ENCODE measurements at regions not wholly inside any gene's neighbourhood (a gene's known extent, or its start where the extent isn't known, plus 50 kb on each side); places are given as distances from the start of the nearest gene placed in this dataset.

- no peaks in the 10 kb centered on the region for H3K36me3 Mint-ChIP-seq (ENCODE audit: low read depth)
- H3K9me3 Mint-ChIP-seq, result peaks cover 10% of the 10 kb centered on the region; the same call in 1 of the 2 replicates
- no peak overlapping the region for H3K27ac Mint-ChIP-seq
- no peaks in the 10 kb centered on the region for H3K4me1 Mint-ChIP-seq (ENCODE audit: low read depth)
- no peak overlapping the region for H3K4me3 Mint-ChIP-seq
- no peak for DNase-seq
- TF ChIP-seq CTCF (IDR thresholded peaks at IDR 0.05), result no peak
- no peaks in the 10 kb centered on the region for H3K27me3 Mint-ChIP-seq (ENCODE audit: insufficient read depth)
Observed at GRCh38 chr4:33176566-33176965, 2456.4 kb downstream of the PCDH7 start.

GRCh38 chr4:33184657-33185290 lies 2464.6 kb downstream of the PCDH7 start:
- H3K9me3 Mint-ChIP-seq, result peaks cover 26% of the 10 kb centered on the region
- no peak for DNase-seq
- no peaks in the 10 kb centered on the region for H3K36me3 Mint-ChIP-seq (ENCODE audit: low read depth)
- TF ChIP-seq CTCF (IDR thresholded peaks at IDR 0.05), result no peak
- H3K4me1 Mint-ChIP-seq (ENCODE audit: low read depth), result no peaks in the 10 kb centered on the region
- H3K27me3 Mint-ChIP-seq (ENCODE audit: insufficient read depth), result no peaks in the 10 kb centered on the region
- no peak overlapping the region for H3K4me3 Mint-ChIP-seq
- H3K27ac Mint-ChIP-seq, result no peak overlapping the region

GRCh38 chr4:33187035-33187434 lies 2466.9 kb downstream of the PCDH7 start:
- Mint-ChIP-seq H3K4me1 (ENCODE audit: low read depth) (no peaks in the 10 kb centered on the region), H3K36me3 (ENCODE audit: low read depth) (no peaks in the 10 kb centered on the region), H3K27me3 (ENCODE audit: insufficient read depth) (no peaks in the 10 kb centered on the region), H3K4me3 (no peak overlapping the region), H3K9me3 (peaks cover 32% of the 10 kb centered on the region), H3K27ac (no peak overlapping the region)
- no peak for DNase-seq
- TF ChIP-seq CTCF (IDR thresholded peaks at IDR 0.05), result no peak

- Mint-ChIP-seq H3K4me1 (ENCODE audit: low read depth) (no peaks in the 10 kb centered on the region), H3K9me3 (peaks cover 36% of the 10 kb centered on the region), H3K36me3 (ENCODE audit: low read depth) (no peaks in the 10 kb centered on the region), H3K27ac (no peak overlapping the region), H3K27me3 (ENCODE audit: insufficient read depth) (no peaks in the 10 kb centered on the region; the same call in 1 of the 2 replicates), H3K4me3 (no peak overlapping the region)
- no peak for TF ChIP-seq CTCF (IDR thresholded peaks at IDR 0.05)
- no peak for DNase-seq
Observed at GRCh38 chr4:33188733-33189132, 2468.6 kb downstream of the PCDH7 start.

- no peak for TF ChIP-seq CTCF (IDR thresholded peaks at IDR 0.05)
- Mint-ChIP-seq H3K4me1 (ENCODE audit: low read depth) (no peaks in the 10 kb centered on the region), H3K9me3 (peaks cover 34% of the 10 kb centered on the region), H3K27ac (no peak overlapping the region), H3K27me3 (ENCODE audit: insufficient read depth) (no peaks in the 10 kb centered on the region; the same call in 1 of the 2 replicates), H3K4me3 (no peak overlapping the region), H3K36me3 (ENCODE audit: low read depth) (no peaks in the 10 kb centered on the region)
- DNase-seq, result no peak
Observed at GRCh38 chr4:33189169-33189568, 2469.0 kb downstream of the PCDH7 start.

Data from HFFc6 (cell line).